ENCODE measurements at regions not wholly inside any gene's neighbourhood (a gene's known extent, or its start where the extent isn't known, plus 50 kb on each side); places are given as distances from the start of the nearest gene placed in this dataset.

DNA sequence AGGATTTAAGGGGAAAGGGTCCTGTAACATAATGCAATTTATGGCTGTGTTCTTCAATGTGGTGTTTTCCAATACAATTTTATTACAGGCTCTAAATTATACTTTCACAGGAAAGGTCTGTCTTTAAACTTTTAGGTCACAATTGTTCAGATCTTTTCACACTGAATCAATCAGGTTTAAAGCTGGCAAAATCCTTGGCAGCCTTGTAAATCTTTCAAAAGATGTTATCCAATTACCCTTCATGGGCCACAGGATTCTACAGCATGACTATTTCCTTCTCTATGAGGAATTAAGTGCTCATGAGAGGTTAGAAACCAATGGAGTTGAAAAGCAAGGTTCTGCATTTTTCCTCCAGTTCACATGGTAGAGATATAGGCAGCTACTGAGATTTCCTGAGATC is 211.5 kb upstream of the MIR17HG start:
- no peaks in the 10 kb centered on the region for H3K4me1 ChIP-seq
- no peak overlapping the region for H3K27ac ChIP-seq
- no peaks in the 10 kb centered on the region for H3K27me3 ChIP-seq
- no peak for DNase-seq (ENCODE audit: low spot score)
- H3K36me3 ChIP-seq: no peaks in the 10 kb centered on the region
- no peak overlapping the region for H3K4me3 ChIP-seq
- no peak for TF ChIP-seq CTCF (IDR thresholded peaks at IDR 0.05)
- no peaks in the 10 kb centered on the region for H3K9me3 ChIP-seq

GRCh38 chr13:91136806-91137205 is 210.7 kb upstream of the MIR17HG start:
- Histone ChIP-seq H3K27me3 (no peaks in the 10 kb centered on the region), H3K27ac (no peak overlapping the region), H3K4me1 (no peaks in the 10 kb centered on the region), H3K9me3 (no peaks in the 10 kb centered on the region), H3K4me3 (no peak overlapping the region), H3K36me3 (no peaks in the 10 kb centered on the region)
- no peak for DNase-seq (ENCODE audit: low spot score)
- no peak for TF ChIP-seq CTCF (IDR thresholded peaks at IDR 0.05)

GRCh38 chr13:91139232-91139631 is 208.3 kb upstream of the MIR17HG start:
- no peak overlapping the region for H3K27ac ChIP-seq
- H3K4me1 ChIP-seq: peaks cover 0 to 8% of the 10 kb centered on the region in 2 donors
- H3K9me3 ChIP-seq: no peaks in the 10 kb centered on the region
- no peaks in the 10 kb centered on the region for H3K27me3 ChIP-seq
- TF ChIP-seq CTCF (IDR thresholded peaks at IDR 0.05): no peak
- DNase-seq (ENCODE audit: low spot score): no peak
- no peak overlapping the region for H3K4me3 ChIP-seq
- H3K36me3 ChIP-seq: no peaks in the 10 kb centered on the region

- Histone ChIP-seq H3K4me3 (no peak overlapping the region), H3K27ac (no peak overlapping the region), H3K27me3 (no peaks in the 10 kb centered on the region), H3K9me3 (no peaks in the 10 kb centered on the region), H3K4me1 (peaks cover 0 to 10% of the 10 kb centered on the region in 2 donors), H3K36me3 (no peaks in the 10 kb centered on the region)
- no peak for DNase-seq (ENCODE audit: low spot score)
- TF ChIP-seq CTCF (IDR thresholded peaks at IDR 0.05): no peak
Measured at GRCh38 chr13:91141543-91142061, 205.9 kb upstream of the MIR17HG start.

DNA sequence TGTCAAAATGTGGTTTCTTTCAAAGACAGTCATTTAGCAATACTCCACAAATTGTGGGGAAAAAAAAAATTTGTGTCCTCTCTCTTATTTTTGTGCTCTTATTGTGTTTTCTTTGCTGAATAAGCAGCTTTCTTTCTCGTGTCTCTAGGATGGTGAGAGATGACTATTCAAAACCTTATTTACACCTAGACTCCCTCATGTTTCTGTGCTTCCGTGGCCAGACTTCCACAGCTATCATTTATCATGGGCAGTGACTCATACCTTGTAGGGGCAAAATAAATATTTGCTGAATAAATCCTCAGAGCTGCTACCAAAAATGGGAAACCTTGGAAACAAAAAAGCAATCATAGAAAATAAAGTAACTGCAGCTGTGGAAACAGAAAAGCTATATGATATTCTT is 204.9 kb upstream of the MIR17HG start:
- Histone ChIP-seq H3K27ac (no peak overlapping the region), H3K9me3 (no peaks in the 10 kb centered on the region), H3K27me3 (no peaks in the 10 kb centered on the region), H3K4me1 (peaks cover 0 to 10% of the 10 kb centered on the region in 2 donors), H3K4me3 (no peak overlapping the region), H3K36me3 (no peaks in the 10 kb centered on the region)
- TF ChIP-seq CTCF (IDR thresholded peaks at IDR 0.05): no peak
- DNase-seq (ENCODE audit: low spot score): no peak

DNA sequence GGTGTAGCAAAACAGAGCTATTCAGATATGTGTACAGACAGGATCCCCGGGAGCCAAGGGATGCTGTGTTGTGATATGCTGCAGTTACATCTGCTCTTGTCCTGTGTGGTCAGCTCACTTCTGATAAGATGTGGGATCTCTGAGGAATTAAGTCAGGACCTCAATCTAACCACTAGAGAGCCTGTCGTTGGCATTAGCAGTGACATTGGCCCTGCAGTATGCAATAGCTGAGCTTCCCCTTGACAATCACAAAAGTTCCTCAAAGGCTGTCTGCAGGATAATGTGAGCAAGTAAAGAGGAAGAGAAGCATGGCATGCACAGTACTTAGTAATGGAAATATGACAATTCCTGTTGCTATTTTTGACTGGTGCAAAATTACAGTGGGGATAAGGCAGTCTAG is 203.4 kb upstream of the MIR17HG start:
- no peak for TF ChIP-seq CTCF (IDR thresholded peaks at IDR 0.05)
- H3K4me1 ChIP-seq: peaks cover 0 to 10% of the 10 kb centered on the region in 2 donors
- H3K4me3 ChIP-seq: no peak overlapping the region
- H3K27me3 ChIP-seq: no peaks in the 10 kb centered on the region
- H3K27ac ChIP-seq: no peak overlapping the region
- no peak for DNase-seq (ENCODE audit: low spot score)
- H3K9me3 ChIP-seq: no peaks in the 10 kb centered on the region
- no peaks in the 10 kb centered on the region for H3K36me3 ChIP-seq

Data from right atrium auricular region (tissue), 2 donors.